Stimulated activated CD4-positive, alpha-beta T cell treated with anti-CD3 and anti-CD28 coated beads, Interleukin-4, amount 100 ng/mL, for 24 hours (primary cell): ENCODE measurements at regions not wholly inside any gene's neighbourhood (a gene's known extent, or its start where the extent isn't known, plus 50 kb on each side); places are given as distances from the start of the nearest gene placed in this dataset.
"Not testable (repeated sequence)": the region's sequence is repeated elsewhere in the genome, so short reads cannot be mapped to it uniquely, and the experiment has no call there.

ENCODE experiments used
- DNase-seq: peaks from one replicate; pipeline ENCODE4 v3.0.0-alpha.2; 2020

DNA sequence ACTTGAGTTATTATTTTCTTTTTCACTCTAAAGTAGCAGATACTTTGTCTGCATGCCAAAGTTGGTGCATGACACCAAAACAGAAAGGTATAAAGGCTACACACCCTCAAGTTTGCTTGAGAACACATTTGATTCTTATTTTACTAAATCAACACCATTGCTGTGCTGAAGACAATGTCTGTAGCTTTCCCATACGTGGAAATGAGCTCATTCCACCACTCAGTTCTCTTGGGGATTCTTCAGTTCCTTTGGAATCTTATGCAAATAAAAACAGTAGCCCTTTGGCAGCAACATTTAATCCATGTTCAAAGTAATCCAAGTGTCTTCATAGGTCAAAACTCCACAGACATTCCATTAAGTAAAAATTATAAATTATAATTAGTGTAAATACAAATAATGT is 264.9 kb downstream of the TLE1 start:
- DNase-seq, result no peak

DNA sequence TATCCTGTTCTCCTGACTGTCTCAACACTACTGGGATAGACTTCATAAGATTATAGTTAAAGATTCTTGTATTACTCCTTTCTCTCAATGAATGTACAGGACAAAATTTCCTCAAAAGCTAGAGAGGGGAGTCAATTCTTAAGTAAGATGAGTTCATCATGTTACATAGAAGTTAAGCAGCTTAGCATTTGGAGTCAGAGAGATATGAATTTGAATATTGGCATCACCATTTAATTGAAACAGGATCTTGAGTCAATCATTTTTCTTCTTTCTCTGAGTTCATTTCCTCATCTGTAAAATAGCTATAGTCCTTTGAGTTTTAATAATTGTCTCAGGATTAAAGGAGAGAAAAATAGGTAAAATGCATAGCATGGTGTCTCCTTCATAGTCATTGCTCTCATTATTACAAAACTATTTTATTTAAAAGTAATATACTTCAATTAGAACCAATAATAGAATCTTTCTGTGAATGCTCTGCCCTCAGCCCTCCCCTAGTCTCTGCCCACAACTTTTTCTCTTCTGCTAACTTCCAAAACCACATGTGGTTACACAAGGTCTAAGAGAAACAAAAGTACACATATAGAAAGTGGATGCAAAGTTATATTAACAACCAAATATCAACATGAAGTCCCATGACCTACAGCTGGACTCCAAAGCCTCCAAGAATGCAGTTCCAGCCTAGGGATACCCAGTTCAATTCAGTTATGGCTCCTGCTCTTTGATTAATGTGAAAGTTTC is 265.6 kb downstream of the TLE1 start:
- no peak for DNase-seq

DNA sequence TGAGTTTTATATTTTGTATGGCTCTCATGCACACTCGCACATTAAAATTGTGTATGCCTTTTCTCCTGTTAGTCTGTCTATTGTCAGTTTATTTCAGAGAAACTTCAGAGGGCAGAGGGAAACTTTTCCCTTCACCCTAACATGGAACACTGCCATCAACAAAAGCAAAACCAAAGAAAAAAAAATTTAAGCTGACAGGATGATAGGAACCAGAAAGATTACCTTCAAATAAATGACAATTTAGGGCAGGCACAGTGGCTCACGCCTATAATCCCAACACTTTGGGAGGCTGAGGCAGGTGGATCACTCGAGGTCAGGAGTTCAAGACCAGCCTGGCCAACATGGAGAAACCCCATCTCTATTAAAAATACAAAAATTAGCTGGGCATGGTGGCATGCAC is 268.3 kb downstream of the TLE1 start:
- not testable (repeated sequence) for DNase-seq

DNA sequence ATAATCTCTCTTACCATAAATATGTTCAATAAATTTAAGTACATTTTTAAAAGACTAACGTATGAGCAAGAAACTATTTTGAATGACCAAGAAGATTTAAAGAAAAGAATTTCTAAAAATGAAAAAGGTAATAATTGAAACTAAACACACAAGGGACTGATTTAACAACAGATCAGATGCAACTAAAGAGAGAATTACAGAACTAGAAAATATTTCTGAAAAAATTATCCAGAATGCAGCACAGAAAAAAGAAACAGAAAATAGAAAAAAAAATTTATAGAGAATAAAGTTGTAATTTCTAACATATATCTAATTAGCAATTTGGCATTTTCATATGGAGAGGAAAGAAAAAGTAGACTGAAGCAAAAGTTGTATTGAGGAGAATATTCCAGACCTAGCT is 269.3 kb downstream of the TLE1 start:
- DNase-seq, result no peak

DNA sequence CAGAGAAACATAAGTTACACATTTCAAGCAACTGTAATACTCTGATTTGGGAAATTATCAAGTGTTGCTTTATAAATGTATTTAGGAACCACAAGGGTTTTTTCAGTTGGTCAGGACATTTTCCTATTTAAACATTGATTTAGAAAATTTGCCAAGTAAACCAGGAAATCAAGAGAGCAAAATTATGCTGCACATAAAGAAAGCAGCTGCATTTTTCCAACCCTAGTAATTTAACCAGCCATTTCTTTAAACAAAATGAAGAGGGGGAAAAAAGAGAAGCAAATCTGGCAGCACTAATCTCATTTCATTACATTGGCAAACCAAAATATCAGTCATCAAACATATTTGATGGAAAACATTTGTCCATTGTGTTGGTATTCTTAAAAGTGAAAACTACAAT is 271.4 kb downstream of the TLE1 start:
- no peak for DNase-seq

DNA sequence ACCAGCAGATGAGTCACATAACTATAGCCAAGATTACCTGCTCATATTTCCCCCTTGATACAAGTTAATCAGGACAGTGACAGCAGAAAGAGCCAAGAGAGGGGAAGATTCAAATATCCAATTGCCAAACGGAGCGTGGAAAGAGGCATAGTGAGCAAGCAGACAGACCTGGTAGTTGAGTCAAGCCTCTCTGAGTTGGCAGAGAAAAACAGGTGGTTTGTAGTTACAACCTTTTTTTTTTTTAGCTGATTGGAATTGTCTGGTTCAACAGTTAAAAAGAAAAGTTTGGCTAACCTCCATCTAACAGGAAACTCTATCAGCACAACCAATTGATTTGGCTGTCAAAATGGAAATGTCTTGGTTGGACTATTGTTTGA is 272.1 kb downstream of the TLE1 start:
- no peak for DNase-seq

DNA sequence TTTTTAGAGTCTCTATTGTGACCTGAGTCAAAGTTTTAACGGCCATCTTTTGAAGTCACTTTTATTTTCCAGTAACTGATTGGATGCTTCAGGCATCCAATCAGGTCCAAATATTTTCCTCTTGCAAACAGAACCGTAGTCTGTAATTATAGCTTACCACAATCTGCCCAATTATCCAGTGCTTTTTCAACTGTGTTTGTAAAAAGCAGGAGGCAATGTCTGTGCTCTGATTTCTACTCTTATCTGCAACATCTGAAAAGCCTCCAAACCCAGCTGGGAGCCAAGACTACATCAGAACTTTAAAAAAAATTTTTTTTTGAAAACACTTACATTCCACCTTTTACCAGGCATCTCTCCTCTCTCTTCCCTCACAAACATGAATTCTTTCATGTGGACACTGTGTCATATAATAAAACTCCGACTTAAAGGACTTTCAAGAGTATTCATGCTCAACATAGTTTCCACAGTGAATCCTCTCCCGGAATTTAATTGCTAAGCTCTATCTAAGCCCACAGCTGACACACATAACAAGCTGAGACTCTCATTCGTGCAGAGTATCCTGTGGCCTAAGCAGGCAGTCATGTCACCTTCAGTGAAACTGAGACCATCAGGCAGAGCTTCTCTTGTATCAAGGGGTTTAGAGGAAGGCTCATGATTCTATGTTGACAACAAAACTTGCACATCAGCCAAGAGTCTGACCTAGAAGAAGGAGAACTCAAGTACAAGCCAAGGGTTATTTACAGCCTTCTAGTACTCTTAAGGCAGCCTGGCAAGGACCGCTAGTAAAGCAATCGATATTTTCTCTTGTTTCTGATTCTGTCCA is 272.7 kb downstream of the TLE1 start:
- no peak for DNase-seq

DNA sequence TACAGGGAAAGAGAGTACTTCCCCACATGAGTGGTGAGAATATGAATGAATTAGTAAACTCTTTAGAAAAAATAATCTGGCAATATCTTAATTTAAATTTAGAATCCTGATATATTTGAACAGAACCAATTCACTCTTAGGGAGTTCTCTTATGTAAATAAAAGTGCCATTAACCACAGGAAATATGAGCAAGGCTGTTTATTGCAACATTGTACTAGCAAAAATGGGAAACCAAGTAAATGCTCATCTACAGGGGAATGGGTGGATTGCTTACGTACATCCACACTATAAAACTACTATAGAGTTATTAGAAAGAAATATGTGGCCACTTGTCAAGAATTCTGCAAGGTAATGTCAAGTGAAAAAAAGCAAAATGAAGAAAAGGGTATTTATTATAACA is 274.5 kb downstream of the TLE1 start:
- no peak for DNase-seq

DNA sequence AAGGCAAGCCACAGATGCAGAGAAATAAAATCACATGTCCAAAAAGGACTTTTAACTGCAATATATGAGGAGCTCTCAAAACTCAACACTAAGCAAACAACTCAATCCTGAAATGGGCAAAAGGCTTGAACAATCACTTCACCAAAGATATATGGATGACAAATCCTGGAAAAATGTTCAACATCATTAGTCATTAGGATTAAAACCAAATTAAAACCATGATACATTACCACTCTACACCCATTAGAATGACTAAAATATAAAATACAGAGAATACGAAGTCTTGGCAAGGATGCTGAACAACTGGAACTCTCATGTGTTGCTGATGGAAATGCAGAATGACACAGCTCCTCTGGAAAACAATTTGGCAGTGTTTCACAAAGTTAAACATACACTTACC is 277.4 kb downstream of the TLE1 start:
- no peak for DNase-seq

DNA sequence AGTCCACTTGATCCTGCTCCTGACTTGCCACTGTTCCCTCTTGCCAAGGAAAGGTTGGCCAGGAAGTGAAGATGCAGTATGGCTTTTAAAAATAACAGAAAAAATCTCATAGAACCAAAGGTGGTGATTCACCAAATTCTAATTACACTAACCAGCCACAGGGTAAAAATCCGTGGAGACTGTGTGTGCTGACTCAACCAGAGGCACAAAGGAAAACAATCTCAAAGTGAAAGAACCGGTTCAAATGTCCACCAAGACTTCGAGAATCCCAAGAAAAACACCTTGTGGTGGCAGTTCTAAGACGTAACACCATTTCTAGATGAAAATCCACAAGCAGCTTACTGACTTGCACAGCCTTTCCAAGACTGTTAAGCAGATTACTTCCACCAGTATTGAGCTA is 279.1 kb downstream of the TLE1 start:
- no peak for DNase-seq

DNA sequence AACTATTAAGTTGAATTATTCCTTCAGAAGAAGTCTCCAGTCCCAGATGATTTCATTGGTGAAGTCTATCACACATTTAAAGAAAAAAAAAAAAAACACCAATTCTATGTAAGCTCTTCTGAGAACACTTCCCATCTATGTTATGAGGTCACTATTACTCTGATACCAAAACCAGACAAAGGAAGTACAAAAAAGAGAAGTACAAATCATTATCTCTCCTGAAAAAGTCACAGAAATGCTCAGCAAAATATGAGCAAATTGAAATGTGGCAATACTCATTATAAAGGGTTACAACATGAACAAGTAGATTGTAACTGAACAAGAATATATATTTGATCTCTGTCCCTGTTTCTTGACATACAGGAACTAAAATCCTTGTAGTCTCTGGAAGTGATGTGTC is 280.4 kb downstream of the TLE1 start:
- DNase-seq, result no peak

DNA sequence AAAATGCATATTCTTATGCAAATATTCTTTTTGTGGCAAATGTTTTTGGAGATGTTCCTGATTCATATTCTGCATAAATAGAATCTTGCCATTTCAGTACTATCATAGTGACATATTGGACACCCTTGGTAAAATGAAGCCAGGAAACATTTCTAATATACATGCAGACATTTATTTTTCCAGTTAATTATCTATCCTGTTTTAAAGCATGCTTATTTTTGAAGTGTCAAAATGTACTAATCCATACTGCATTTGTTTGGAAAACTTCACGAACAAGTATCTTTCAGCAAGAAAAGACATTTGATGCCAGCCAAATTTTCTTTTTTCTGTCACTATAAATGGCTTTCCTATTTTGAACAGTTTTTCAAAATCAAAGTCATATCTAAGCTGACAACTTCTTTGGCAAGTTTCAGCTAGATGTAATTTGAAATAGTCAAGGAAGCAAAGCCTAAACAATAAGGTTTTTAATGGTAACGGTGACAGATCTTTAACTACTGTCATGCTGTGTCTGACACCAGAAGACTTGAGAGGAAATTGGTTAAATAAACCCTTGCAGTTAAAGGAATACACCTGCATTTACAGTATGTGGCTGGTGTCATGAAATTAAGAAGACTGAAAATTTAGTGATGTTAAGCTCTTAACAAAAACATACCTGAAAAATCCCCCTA is 284.3 kb downstream of the TLE1 start:
- DNase-seq, result no peak

DNA sequence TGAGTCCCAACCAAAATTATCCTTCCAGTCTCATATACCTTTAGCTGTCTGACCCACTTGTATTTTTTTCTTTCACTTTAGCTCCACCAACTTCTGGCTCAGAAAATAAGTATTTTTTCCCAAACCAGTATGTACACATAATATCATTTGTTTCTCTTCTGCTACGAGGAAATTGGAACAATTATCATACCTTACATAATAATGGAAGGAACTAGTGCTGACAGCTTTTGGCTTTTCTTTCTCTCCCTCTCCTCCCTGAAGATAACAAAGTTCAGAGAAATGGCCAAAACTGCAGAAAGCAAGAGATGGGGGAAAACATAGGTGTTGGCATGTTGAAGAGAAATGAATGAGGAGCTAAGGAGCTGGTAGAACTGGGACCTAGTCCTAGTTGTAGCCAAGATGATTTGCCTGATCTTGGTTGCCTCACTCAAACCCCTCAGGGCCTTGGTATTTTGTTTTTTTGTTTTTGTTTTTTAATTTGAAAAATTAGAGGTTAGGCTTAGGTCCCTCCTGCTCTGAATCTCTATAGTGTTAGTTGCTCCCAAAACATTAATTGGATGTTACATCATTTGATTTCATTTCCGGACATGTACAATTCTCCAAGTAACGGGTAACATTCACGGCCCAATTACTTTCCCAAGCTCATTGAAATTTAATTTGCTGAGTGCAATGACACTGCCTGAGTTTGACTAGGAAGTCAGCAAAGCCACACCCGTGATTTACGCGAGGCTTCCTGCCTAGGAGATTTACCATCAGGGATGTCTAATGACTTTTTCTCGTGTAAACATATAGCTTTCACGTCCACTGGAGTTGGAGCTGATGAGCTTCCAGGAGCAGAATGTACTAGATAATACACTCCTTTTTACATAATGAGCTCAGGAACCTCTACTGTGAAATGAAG is 291.6 kb downstream of the TLE1 start:
- DNase-seq, result no peak

DNA sequence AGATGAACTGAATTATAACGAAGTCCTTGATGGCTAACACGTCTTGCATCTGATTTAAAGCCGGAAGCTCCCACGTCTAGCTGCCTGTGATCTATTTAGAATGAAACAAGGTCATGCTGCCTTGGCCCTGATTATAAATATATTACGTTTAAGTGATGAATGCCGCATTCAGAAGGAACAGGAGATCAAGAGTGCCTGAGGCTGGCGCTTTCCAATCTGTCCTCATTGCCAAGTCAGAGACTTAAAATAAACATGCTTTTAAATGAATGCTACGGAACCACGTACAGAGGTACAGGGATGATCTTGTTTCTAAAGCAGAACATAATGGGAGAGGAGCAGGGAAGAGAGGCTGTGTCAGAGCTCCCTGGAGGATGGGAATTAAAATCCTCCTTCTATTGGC is 292.8 kb downstream of the TLE1 start:
- no peak for DNase-seq

DNA sequence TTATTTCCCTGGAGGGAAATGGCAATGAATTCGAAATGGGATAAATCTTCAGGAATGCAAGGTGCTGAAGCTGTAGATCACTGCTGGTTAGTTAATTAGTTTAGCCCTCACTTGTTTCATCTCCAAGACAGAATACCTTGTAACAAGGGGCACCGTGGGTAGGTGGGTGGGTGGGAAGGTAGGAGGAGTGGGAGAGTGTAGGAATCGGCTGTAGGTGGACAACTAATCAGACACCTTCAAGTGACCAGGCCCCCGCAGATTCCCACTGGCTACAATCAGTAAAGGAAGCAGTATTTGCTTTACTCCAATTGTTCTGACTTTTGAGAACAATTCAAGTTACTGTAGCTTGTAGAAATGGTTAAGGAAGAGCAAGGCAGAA is 293.7 kb downstream of the TLE1 start:
- DNase-seq, result no peak

DNA sequence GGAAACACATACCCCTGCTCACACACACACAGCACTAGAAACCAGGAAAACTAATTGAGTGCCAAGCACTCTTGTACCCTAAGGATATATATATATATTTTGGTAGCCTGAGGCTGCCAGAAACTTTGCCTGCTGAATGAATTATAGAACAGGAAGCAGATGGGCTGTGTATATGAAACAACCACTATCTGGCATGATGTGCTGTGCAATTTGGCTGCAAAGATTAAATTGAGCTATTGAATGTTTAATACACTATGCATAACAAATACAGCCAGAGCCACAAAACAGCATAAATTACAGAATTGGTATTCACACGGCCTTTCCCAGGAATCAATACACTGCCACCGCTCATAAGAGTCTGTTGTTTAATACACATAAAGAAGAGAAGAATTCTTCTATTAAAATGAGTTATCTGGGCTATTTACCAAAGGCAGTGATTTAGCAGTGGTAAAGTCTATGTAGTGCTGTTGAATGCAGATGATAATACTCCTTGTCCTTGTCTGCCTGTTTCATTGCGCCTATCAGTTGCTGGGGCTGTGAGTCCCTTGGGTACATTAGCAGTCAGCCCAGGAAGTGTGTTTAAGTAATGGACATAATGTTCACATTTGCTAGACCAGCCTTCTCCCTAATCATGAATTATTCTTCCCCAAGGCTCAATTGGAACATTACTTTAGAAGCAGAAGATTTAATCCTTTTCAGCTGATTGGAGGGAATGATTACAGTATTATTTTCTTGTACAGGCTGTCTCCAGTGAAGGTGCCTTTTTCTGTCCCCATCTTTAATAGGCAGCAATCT is 294.3 kb downstream of the TLE1 start:
- no peak for DNase-seq

DNA sequence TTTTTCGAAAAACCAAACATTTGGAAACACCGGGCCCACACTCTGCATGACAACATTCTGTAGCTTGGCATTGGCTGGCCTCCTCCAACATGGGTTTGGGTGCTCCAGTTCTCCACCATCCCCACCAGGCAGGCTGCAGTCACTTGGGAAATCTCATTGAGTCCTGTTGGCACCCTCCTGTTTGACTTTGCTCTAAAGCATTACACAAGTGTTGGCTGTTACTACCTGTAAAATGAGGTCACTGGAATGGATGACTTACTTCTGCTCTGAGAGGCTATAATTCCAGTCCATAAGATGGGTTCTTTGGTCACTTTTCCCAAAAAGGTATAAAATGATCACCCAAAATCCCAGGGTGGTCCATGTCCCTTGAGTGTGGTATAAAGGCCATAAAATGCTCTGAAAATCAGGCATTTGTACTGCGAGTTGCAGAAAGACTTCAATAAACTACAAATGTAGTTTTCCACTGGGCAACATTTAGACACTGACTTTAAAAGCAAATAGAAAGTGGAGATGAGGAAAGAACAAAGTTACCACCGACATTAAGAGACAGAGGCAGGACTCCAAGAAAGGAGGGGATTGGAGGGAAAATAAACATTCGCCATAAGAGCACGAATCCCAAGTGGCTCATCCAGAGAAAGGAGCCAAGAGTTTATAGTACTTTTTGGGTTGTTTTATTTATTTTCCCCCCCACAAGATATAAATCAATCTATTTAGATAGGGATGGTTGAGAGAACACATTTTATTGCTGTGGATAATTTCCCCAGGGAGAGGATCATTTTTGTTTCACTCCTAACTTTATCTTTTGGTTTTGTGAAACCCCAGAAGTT is 295.1 kb downstream of the TLE1 start:
- no peak for DNase-seq

DNA sequence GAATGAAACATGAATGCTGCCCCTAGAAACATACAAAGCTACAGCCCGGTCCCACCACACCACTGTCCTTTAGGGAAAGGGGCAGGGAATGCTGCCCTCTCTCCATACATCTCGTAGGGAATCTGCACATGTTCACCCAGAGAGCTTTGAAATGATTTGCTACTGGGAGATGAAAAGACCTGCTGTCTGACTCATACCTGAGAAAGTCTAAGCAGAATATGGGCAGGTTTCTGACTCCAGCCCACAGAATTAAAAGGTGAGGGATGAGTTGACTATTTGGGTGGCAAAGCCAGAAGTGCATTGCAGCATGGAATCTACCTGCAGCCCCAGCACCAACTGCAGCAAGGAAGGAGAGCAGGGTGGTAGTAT is 297.9 kb downstream of the TLE1 start:
- no peak for DNase-seq

DNA sequence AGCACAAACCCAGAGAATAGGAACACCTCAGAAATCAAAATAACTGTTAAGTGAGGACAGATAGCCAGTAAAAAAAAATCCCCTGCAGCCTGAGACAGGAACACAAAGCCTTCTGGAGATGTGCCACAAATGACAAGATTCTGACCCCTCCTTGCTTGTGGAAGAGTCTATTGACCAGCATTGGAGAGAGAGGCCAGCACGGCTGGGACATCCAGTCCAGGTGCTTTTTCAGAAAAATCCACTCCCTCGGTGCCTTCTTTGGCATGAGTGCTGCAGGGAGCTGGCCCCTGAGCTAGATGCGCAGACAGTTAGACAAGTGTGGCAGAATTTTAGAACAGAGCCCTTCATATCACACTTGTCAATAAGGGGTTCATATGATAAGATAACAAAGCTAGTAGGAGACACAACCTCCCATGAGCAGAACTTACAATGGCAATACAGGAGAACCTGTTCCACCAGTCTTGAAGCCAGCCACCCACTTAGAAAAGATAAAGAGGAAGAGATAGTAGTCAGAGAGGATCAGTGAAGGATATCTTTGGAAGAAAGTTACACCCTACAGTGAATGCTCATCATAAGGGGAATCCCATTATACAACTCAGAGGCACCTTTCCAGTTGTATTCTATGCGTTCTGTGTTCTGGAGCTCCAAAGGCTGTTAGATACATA is 298.4 kb downstream of the TLE1 start:
- DNase-seq, result no peak

DNA sequence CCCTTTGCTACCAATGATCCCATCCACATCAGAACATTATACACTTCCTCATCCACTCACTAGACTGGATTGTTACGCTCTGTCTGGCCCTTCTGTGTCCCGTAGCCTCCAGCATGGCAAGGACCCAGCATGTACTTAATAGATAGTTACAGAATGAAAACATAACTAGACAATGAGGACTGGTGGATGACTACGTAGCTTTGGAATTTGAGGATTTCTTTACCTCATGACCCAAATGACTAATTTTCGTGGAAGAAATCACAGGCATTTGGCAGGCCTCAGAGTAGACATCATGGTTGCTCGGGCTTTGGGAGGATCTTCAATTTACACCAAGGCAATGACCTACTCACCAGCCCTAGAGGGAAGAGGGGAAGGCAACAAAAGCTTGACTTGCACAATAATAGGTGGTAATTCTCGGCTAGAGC is 299.8 kb downstream of the TLE1 start:
- DNase-seq, result no peak

DNA sequence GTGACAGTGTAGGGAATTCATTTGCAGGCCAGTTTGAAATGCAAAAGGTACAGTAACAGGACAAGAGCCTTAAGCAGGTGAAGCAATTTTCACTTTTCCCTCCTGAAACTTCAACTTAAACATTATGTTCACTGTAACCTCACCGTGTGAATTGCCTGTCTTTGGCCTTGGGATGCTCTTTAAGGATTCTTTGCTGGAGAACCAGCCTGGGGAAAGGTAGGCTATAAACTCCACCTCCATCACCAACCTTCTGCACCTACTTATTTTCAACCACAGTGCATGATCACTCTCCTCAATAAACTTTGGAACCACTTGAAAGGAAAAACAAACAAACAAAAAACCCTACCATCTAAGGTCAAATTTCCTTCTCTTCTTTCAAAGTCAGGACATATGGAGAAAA is 300.5 kb downstream of the TLE1 start:
- no peak for DNase-seq
